GM23248 (cell line): ENCODE measurements at regions not wholly inside any gene's neighbourhood (a gene's known extent, or its start where the extent isn't known, plus 50 kb on each side); places are given as distances from the start of the nearest gene placed in this dataset.

Source experiments
- EZH2 ChIP-seq: fragments of 200-600 bp; sonication (generic); IDR thresholded peaks from 2 replicates; pipeline ENCODE4 v1.6.1; 2018; ENCODE audit warnings: antibody characterized with exemption, mild to moderate bottlenecking; ENCODE audit not compliant: insufficient read depth, poor library complexity, severe bottlenecking
- EZH2phosphoT487 ChIP-seq: fragments of 200-600 bp; sonication (generic); IDR thresholded peaks from 2 replicates; pipeline ENCODE4 v1.6.1; 2018; ENCODE audit warnings: antibody characterized with exemption, moderate library complexity, mild to moderate bottlenecking, low read depth; ENCODE audit not compliant: insufficient read depth

GRCh38 chrX:20519146-20519545 is 252.4 kb upstream of the RPS6KA3 start:
- TF ChIP-seq EZH2phosphoT487 (no peak), EZH2 (no peak)
